ENCODE measurements at regions not wholly inside any gene's neighbourhood (a gene's known extent, or its start where the extent isn't known, plus 50 kb on each side); places are given as distances from the start of the nearest gene placed in this dataset.
"Not testable (repeated sequence)": the region's sequence is repeated elsewhere in the genome, so short reads cannot be mapped to it uniquely, and the experiment has no call there.

DNA sequence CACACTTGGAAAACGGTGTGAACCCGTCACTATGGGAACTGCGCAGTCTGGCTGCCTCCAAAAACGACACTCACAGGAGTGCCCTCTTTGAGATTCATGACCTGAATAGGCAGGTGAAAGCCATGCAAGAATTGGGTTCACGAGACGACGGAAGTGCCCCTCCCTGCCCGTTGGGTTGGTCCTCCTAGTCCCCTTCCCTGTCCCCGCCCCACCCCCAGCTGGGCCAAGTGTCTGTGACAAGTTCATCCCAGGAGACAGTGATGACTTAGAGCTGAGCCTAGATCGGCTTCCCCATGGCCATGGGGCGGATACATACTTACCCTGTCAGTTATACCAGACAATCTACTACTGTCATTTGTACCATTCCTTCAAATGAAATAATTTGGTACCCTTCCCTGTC, 1137.7 kb upstream of the CHAC2 start:
- no peak for DNase-seq

- DNase-seq, result no peak
Measured at GRCh38 chr2:52629531-52629930, 1138.1 kb upstream of the CHAC2 start.

- DNase-seq, result no peak
Measured at GRCh38 chr2:52622266-52622665, 1145.3 kb upstream of the CHAC2 start.

DNA sequence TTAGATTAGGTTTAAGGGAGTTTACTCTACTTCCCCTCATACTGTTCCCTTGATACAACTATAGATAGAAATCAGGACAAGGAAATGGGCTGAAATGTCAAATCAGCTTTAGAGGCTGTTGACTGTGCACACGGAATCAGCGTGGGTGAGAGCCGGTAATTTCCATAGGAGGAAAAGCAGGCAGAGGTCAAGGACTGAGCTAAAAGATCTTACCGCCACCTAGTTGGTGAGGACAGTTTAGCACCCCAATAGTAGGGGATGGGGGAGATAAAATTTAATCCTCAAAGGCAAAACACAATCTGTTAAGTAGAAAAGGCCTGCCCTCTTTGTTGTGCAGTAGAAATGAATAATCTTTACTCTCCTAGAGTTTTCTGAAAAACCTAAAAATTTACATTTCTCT, 1154.5 kb upstream of the CHAC2 start:
- DNase-seq, result no peak

GRCh38 chr2:52611759-52612158, 1155.8 kb upstream of the CHAC2 start:
- DNase-seq, result no peak

DNA sequence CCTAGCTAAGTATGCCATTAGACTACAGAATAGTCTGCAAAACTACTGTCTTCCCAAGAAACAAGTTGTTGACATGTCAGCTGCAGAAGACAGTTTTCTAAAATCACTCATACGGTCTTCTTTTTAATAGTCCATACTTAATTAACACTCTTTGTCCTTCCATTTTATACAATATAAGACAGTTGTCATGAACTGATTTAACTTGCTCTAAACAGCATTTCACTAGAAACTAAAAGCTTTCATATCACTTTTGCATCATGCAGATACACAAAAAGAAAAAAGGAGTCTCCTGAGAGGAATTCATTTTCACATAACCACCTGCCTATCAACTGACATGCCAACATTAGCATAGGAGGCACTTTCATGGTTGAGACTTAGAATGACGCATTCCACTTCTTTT, 1159.6 kb upstream of the CHAC2 start:
- no peak for DNase-seq

DNA sequence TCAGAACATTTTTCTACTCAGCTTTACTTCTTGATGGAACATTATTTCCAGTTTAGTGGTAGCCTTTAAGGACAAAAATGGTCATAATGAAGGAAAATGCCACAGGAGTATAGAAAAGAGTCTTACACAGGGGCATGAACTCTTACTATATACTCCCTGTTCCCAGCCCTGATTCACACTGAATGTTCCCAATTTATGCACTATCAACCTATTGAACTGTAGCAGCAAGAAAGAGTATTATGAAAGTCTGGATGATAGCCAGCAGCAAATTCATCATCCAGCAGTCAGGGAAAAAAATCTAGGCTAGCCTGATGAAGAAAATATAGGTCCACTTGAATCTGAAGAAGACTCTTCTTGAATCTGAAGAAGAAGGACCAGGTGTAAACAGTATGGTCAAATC, 1170.3 kb upstream of the CHAC2 start:
- DNase-seq, result no peak

- no peak for DNase-seq
Measured at GRCh38 chr2:52594026-52594425, 1173.6 kb upstream of the CHAC2 start.

DNA sequence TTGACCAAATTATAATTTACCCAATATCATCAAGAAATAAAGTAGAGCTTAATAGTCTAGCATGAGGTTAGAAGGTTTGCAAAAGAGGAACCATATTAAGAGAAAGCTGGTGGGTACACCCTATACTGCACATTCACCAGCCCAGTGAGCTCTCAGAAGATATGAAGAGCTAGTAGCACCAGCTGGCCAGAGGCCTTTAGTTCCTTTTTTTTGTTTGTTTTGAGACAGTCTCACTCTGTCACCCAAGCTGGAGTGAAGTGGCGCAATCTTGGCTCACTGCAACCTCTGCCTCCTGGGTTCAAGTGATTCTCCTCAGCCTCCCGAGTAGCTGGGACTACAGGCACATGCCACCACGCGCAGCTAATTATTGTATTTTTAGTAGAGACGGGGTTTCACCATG, 1183.5 kb upstream of the CHAC2 start:
- not testable (repeated sequence) for DNase-seq

GRCh38 chr2:52572469-52572894, 1195.1 kb upstream of the CHAC2 start:
- no peak for DNase-seq

- DNase-seq, result no peak
Measured at GRCh38 chr2:52571380-52572347, 1195.9 kb upstream of the CHAC2 start.

- no peak for DNase-seq
Measured at GRCh38 chr2:52570716-52571115, 1196.9 kb upstream of the CHAC2 start.

DNA sequence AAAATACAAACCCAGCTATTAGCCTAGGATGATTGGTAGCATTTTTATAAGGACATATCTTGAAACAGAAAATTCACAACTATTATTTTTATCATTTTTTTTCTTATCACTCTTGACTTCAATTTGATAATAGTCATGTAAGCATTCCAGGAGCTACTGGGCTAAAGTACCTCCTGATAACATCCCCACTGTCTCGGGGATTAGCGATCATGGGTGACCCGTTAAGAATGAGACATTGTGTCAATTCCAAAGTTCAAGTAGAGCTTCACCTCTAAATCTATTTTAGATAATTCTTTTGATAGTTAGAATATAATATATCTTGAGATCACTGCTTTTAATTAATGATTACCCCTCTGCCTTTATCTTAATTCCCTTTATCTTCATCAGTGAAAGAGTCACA, 1204.5 kb upstream of the CHAC2 start:
- DNase-seq, result no peak

DNA sequence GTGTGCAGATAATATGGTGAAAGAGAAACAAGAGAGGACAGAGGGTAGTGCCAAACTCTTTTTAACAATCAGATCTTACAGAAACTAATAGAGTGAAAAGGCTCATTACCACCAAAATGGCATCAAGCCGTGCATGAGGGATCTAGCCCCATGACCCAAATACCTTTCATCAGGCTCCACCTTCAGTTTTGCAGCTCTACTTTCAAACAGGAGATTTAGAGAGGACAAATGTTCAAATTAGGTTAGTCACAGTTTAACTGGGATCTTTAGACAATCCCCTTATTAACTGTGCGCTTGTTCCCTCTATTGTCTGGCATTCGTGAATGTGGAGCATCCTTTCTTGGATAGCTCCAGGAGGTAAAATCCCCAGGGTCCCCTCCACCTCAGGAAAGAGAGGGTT, 1209.3 kb upstream of the CHAC2 start:
- DNase-seq, result no peak

GRCh38 chr2:52542297-52542696, 1225.3 kb upstream of the CHAC2 start:
- no peak for DNase-seq

- no peak for DNase-seq
Measured at GRCh38 chr2:52539026-52539970, 1228.3 kb upstream of the CHAC2 start.

- DNase-seq, result no peak
Measured at GRCh38 chr2:52537588-52537987, 1230.0 kb upstream of the CHAC2 start.

GRCh38 chr2:52536929-52537460, 1230.6 kb upstream of the CHAC2 start:
- DNase-seq, result no peak

DNA sequence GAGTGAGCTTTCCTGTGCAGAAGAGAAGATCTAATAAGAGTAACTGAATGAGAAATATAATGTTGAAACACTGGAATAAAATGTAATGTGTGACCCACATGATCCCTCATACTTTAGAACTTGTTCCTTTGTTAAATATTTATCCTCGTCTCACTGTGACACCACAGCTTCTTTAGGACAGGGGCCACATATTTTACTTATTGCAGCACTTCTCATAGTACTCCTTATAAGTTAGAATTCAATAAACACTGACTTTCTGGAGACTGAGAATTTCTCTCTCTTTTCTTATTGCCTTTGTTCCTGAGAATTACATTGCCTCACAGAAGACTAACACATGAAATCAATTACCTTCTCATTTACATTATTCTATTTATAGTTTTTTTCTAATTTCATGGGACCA, 1234.6 kb upstream of the CHAC2 start:
- DNase-seq, result no peak

DNA sequence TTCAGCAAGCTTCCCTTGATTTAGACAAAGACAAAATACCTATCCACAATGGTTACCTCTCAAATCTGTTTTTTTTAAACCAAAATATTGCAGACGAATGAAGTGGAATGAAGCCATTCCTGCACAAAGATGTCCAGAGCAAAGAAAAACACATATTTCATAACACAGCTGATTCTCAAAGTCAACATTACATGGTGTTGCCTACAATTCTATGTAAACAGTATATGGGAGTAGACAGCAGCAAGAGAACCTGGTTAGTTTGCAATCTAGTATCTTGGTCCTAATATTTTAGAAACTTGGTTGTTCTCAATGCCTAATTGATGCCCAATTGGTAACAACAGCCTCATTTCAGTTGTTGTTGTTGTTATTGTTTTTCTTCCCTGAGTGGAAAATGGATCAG, 1240.9 kb upstream of the CHAC2 start:
- no peak for DNase-seq

DNA sequence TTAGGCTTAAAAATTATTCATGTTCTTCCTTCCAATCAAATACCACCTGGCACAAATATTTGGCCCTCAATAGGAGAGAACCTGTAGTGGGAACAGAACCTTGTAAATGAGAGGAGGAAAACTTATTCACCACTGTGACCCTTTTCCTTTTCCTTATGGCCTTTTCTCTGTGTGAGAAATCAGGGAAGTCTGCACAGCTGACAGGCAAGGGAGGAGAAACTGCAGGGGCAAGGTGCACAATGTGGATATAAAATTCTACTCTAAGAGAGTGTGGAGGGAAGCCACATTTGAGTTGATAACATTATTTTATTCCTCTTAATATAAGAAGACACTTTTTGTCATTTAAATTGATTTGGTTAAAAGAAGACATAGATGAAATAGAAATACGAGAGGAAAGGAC, 1247.0 kb upstream of the CHAC2 start:
- no peak for DNase-seq

- no peak for DNase-seq
Measured at GRCh38 chr2:52518678-52519077, 1248.9 kb upstream of the CHAC2 start.

GRCh38 chr2:52512760-52513159, 1254.8 kb upstream of the CHAC2 start:
- DNase-seq, result no peak
